CD4-positive, alpha-beta memory T cell (primary cell): ENCODE measurements at regions not wholly inside any gene's neighbourhood (a gene's known extent, or its start where the extent isn't known, plus 50 kb on each side); places are given as distances from the start of the nearest gene placed in this dataset.
A peak's percentile ranks its signal among the peaks of the same experiment; 100 is the strongest.

ENCODE experiments used
- CTCF ChIA-PET: fragments of 350-600 bp; sonication (Branson Sonifier 250); formaldehyde crosslinking; loops from one replicate; lab custom pipeline; 2021; ENCODE audit warnings: inconsistent platforms; ENCODE audit not compliant: partially characterized antibody; lab: Charles Lee
- POLR2A ChIA-PET: fragments of 350-600 bp; sonication (Branson Sonifier 250); formaldehyde crosslinking; loops from one replicate; lab custom pipeline; 2021; ENCODE audit not compliant: partially characterized antibody; lab: Charles Lee
- DNase-seq, 5 donors: peaks; one replicate each; pipeline versions ENCODE4 v3.0.0 to v3.0.0-alpha.2; 2020 to 2022; ENCODE audit warnings: mixed read lengths in 1 of 5
- H3K27ac ChIP-seq: one replicate; pipeline ENCODE4 v1.7.0; 2013; ENCODE audit warnings: low read depth, low read length
- H3K27me3 ChIP-seq: 2 replicates; pipeline ENCODE4 v1.7.0; 2013; ENCODE audit warnings: mild to moderate bottlenecking, low read length, moderate library complexity; ENCODE audit not compliant: insufficient read depth
- H3K36me3 ChIP-seq: 2 replicates; pipeline ENCODE4 v1.7.0; 2013; ENCODE audit warnings: mild to moderate bottlenecking, low read length, moderate library complexity; ENCODE audit not compliant: insufficient read depth
- H3K4me1 ChIP-seq: 2 replicates; pipeline ENCODE4 v1.7.0; 2013; ENCODE audit warnings: mild to moderate bottlenecking, low read length, moderate library complexity; ENCODE audit not compliant: insufficient read depth
- H3K4me3 ChIP-seq, 2 donors: one replicate each; pipeline ENCODE4 v1.7.0; 2013; ENCODE audit warnings: low read length in 2 of 2, mild to moderate bottlenecking in 1 of 2
- H3K9me3 ChIP-seq, 2 donors: one replicate each; pipeline ENCODE4 v1.7.0; 2013; ENCODE audit warnings: low read length in 2 of 2, control low read depth in 1 of 2; ENCODE audit not compliant: control insufficient read depth in 1 of 2
- H3K27ac Mint-ChIP-seq, 7 donors: one replicate each; pipeline ENCODE4 v1.8.0; 2020 to 2021; ENCODE audit warnings: mixed read lengths in 7 of 7, mild to moderate bottlenecking in 6 of 7, inconsistent platforms in 3 of 7, moderate library complexity in 3 of 7
- H3K27me3 Mint-ChIP-seq, 2 donors: one replicate each; pipeline ENCODE4 v1.8.0; 2020 to 2021; ENCODE audit warnings: mixed read lengths in 2 of 2
- H3K36me3 Mint-ChIP-seq, 2 donors: one replicate each; pipeline ENCODE4 v1.8.0; 2020 to 2021; ENCODE audit warnings: mixed read lengths in 2 of 2, inconsistent platforms in 1 of 2, mild to moderate bottlenecking in 1 of 2
- H3K4me1 Mint-ChIP-seq, 4 donors: one replicate each; pipeline ENCODE4 v1.8.0; 2020 to 2021; ENCODE audit warnings: mixed read lengths in 4 of 4, mild to moderate bottlenecking in 1 of 4
- H3K4me3 Mint-ChIP-seq, 8 donors: one replicate each; pipeline ENCODE4 v1.8.0; 2020 to 2021; ENCODE audit warnings: mixed read lengths in 8 of 8, mild to moderate bottlenecking in 7 of 8, moderate library complexity in 6 of 8, inconsistent platforms in 3 of 8
- H3K9me3 Mint-ChIP-seq, 8 donors: one replicate each; pipeline ENCODE4 v1.8.0; 2020 to 2021; ENCODE audit warnings: mixed read lengths in 8 of 8, mild to moderate bottlenecking in 5 of 8, inconsistent platforms in 3 of 8, moderate library complexity in 1 of 8
- intact Hi-C: fragments of 100-400 bp; cut with micrococcal nuclease; formaldehyde crosslinking; loops from one replicate; pipeline ENCODE4 v1.15.1; 2023

GRCh38 chr6:145020114-145020513 is 715.2 kb downstream of the EPM2A start:
- Histone ChIP-seq H3K36me3 (no peaks in the 10 kb centered on the region), H3K27ac (no peak overlapping the region), H3K4me3 (no peak overlapping the region), H3K4me1 (no peaks in the 10 kb centered on the region), H3K27me3 (no peaks in the 10 kb centered on the region), H3K9me3 (no peaks in the 10 kb centered on the region)
- DNase-seq = no peak
- H3K27me3 Mint-ChIP-seq = peaks cover 2 to 3% of the 10 kb centered on the region in 2 donors
- POLR2A ChIA-PET = no interaction called here
- CTCF ChIA-PET = no interaction called here
- intact Hi-C loops = no loop called here
- no peak overlapping the region for H3K27ac Mint-ChIP-seq
- H3K36me3 Mint-ChIP-seq = no peaks in the 10 kb centered on the region
- H3K4me3 Mint-ChIP-seq = no peak overlapping the region
- H3K9me3 Mint-ChIP-seq = peaks cover 0 to 4% (median 0%) of the 10 kb centered on the region in 8 donors
- H3K4me1 Mint-ChIP-seq = no peaks in the 10 kb centered on the region

GRCh38 chr6:145020543-145020942 is 714.8 kb downstream of the EPM2A start:
- no peaks in the 10 kb centered on the region for H3K36me3 Mint-ChIP-seq
- H3K4me1 ChIP-seq = no peaks in the 10 kb centered on the region
- H3K4me3 ChIP-seq = no peak overlapping the region
- no peak overlapping the region for H3K4me3 Mint-ChIP-seq
- no peak overlapping the region for H3K27ac Mint-ChIP-seq
- peaks cover 2 to 4% of the 10 kb centered on the region in 2 donors for H3K27me3 Mint-ChIP-seq
- no peaks in the 10 kb centered on the region for H3K36me3 ChIP-seq
- H3K27ac ChIP-seq = no peak overlapping the region
- POLR2A ChIA-PET = no interaction called here
- no peak for DNase-seq
- H3K9me3 ChIP-seq = no peaks in the 10 kb centered on the region
- CTCF ChIA-PET = interaction anchor here (0.6 kb wide), 1 partner anchor 17 kb away, joined by 3 read pairs; no protein-coding TSS in a partner anchor
- peaks cover 0 to 4% (median 0%) of the 10 kb centered on the region in 8 donors for H3K9me3 Mint-ChIP-seq
- no peaks in the 10 kb centered on the region for H3K4me1 Mint-ChIP-seq
- H3K27me3 ChIP-seq = no peaks in the 10 kb centered on the region
- intact Hi-C loops = no loop called here

- ChIA-PET CTCF (no interaction called here), POLR2A (no interaction called here)
- DNase-seq = no peak
- Mint-ChIP-seq H3K9me3 (no peaks in the 10 kb centered on the region), H3K27me3 (peaks cover 2 to 4% of the 10 kb centered on the region in 2 donors), H3K36me3 (no peaks in the 10 kb centered on the region), H3K4me3 (no peak overlapping the region), H3K27ac (no peak overlapping the region), H3K4me1 (no peaks in the 10 kb centered on the region)
- no peaks in the 10 kb centered on the region for H3K4me1 ChIP-seq
- no peak overlapping the region for H3K27ac ChIP-seq
- H3K36me3 ChIP-seq = no peaks in the 10 kb centered on the region
- H3K9me3 ChIP-seq = no peaks in the 10 kb centered on the region
- no peaks in the 10 kb centered on the region for H3K27me3 ChIP-seq
- intact Hi-C loops = no loop called here
- no peak overlapping the region for H3K4me3 ChIP-seq
Observed at GRCh38 chr6:145022199-145022796, 713.0 kb downstream of the EPM2A start.

- POLR2A ChIA-PET = no interaction called here
Observed at GRCh38 chr6:145023116-145023726, 712.1 kb downstream of the EPM2A start.

GRCh38 chr6:145025488-145025887 is 709.8 kb downstream of the EPM2A start:
- Histone ChIP-seq H3K4me1 (no peaks in the 10 kb centered on the region), H3K9me3 (no peaks in the 10 kb centered on the region), H3K27ac (no peak overlapping the region), H3K27me3 (no peaks in the 10 kb centered on the region), H3K4me3 (no peak overlapping the region), H3K36me3 (no peaks in the 10 kb centered on the region)
- Mint-ChIP-seq H3K27ac (no peak overlapping the region), H3K4me3 (no peak overlapping the region), H3K36me3 (no peaks in the 10 kb centered on the region), H3K27me3 (peaks cover 14% of the 10 kb centered on the region in 2 donors), H3K4me1 (peaks cover 0 to 3% (median under 1%) of the 10 kb centered on the region in 4 donors), H3K9me3 (no peaks in the 10 kb centered on the region)
- ChIA-PET POLR2A (no interaction called here), CTCF (no interaction called here)
- intact Hi-C loops = no loop called here
- DNase-seq = no peak

More at GRCh38 chr6:145023116-145023726, 712.1 kb downstream of the EPM2A start:
- Histone ChIP-seq H3K4me1 (no peaks in the 10 kb centered on the region), H3K4me3 (no peak overlapping the region), H3K36me3 (no peaks in the 10 kb centered on the region), H3K27me3 (no peaks in the 10 kb centered on the region), H3K27ac (no peak overlapping the region), H3K9me3 (no peaks in the 10 kb centered on the region)
- peaks cover 5 to 6% of the 10 kb centered on the region in 2 donors for H3K27me3 Mint-ChIP-seq
- H3K9me3 Mint-ChIP-seq = no peaks in the 10 kb centered on the region
- intact Hi-C loops = no loop called here
- peaks cover 0 to 2% (median under 1%) of the 10 kb centered on the region in 4 donors for H3K4me1 Mint-ChIP-seq
- no peaks in the 10 kb centered on the region for H3K36me3 Mint-ChIP-seq
- no peak overlapping the region for H3K27ac Mint-ChIP-seq
- CTCF ChIA-PET = no interaction called here
- H3K4me3 Mint-ChIP-seq = no peak overlapping the region
- DNase-seq = no peak

GRCh38 chr6:145026267-145026679 is 709.0 kb downstream of the EPM2A start:
- Histone ChIP-seq H3K9me3 (no peaks in the 10 kb centered on the region), H3K27me3 (no peaks in the 10 kb centered on the region), H3K4me1 (no peaks in the 10 kb centered on the region), H3K4me3 (no peak overlapping the region), H3K36me3 (no peaks in the 10 kb centered on the region), H3K27ac (no peak overlapping the region)
- no peaks in the 10 kb centered on the region for H3K36me3 Mint-ChIP-seq
- H3K27ac Mint-ChIP-seq = no peak overlapping the region
- DNase-seq = no peak
- H3K4me1 Mint-ChIP-seq = peaks cover 0 to 3% (median under 1%) of the 10 kb centered on the region in 4 donors
- ChIA-PET POLR2A (no interaction called here), CTCF (no interaction called here)
- intact Hi-C loops = no loop called here
- no peak overlapping the region for H3K4me3 Mint-ChIP-seq
- H3K9me3 Mint-ChIP-seq = no peaks in the 10 kb centered on the region
- H3K27me3 Mint-ChIP-seq = peaks cover 14 to 17% of the 10 kb centered on the region in 2 donors

- ChIA-PET CTCF (interaction anchor here (1.1 kb wide), 1 partner anchor 445 kb away, joined by 5 read pairs; no protein-coding TSS in a partner anchor), POLR2A (no interaction called here)
- Mint-ChIP-seq H3K27me3 (peaks cover 14 to 17% of the 10 kb centered on the region in 2 donors), H3K9me3 (no peaks in the 10 kb centered on the region), H3K36me3 (no peaks in the 10 kb centered on the region), H3K27ac (no peak overlapping the region), H3K4me3 (no peak overlapping the region), H3K4me1 (peaks cover 0 to 3% (median under 1%) of the 10 kb centered on the region in 4 donors)
- Histone ChIP-seq H3K4me1 (no peaks in the 10 kb centered on the region), H3K9me3 (no peaks in the 10 kb centered on the region), H3K27ac (no peak overlapping the region), H3K36me3 (no peaks in the 10 kb centered on the region), H3K4me3 (no peak overlapping the region), H3K27me3 (no peaks in the 10 kb centered on the region)
- intact Hi-C loops = no loop called here
- DNase-seq = peak in 3 of 5 donors; percentile 2 to 13 (median 7)
Observed at GRCh38 chr6:145028144-145028818, 707.0 kb downstream of the EPM2A start.
